Osteocyte (in vitro differentiated cells): ENCODE measurements at regions not wholly inside any gene's neighbourhood (a gene's known extent, or its start where the extent isn't known, plus 50 kb on each side); places are given as distances from the start of the nearest gene placed in this dataset.

Source experiments
- DNase-seq: peaks from one replicate; pipeline ENCODE4 v3.0.0; 2021; ENCODE audit warnings: mixed read lengths; ENCODE audit not compliant: unreplicated experiment; ENCODE audit errors: extremely low spot score
- H3K27ac Mint-ChIP-seq: one replicate; pipeline ENCODE4 v1.8.0; 2021; ENCODE audit warnings: mild to moderate bottlenecking, mixed read lengths; ENCODE audit not compliant: unreplicated experiment
- H3K27me3 Mint-ChIP-seq: one replicate; pipeline ENCODE4 v1.8.0; 2021; ENCODE audit warnings: mixed read lengths; ENCODE audit not compliant: unreplicated experiment
- H3K36me3 Mint-ChIP-seq: one replicate; pipeline ENCODE4 v1.8.0; 2021; ENCODE audit warnings: mixed read lengths; ENCODE audit not compliant: unreplicated experiment
- H3K4me1 Mint-ChIP-seq: one replicate; pipeline ENCODE4 v1.8.0; 2021; ENCODE audit warnings: mixed read lengths; ENCODE audit not compliant: unreplicated experiment
- H3K4me3 Mint-ChIP-seq: one replicate; pipeline ENCODE4 v1.8.0; 2021; ENCODE audit warnings: mild to moderate bottlenecking, moderate library complexity, mixed read lengths; ENCODE audit not compliant: unreplicated experiment
- H3K9me3 Mint-ChIP-seq: one replicate; pipeline ENCODE4 v1.8.0; 2021; ENCODE audit warnings: mixed read lengths; ENCODE audit not compliant: unreplicated experiment
- TF ChIP-seq, protein P1 (sequence below): fragments of 200-600 bp; sonication (generic); IDR thresholded peaks from 2 replicates; pipeline ENCODE4 v1.5.0; 2021; ENCODE audit warnings: antibody characterized with exemption, mild to moderate bottlenecking, moderate library complexity

DNA sequence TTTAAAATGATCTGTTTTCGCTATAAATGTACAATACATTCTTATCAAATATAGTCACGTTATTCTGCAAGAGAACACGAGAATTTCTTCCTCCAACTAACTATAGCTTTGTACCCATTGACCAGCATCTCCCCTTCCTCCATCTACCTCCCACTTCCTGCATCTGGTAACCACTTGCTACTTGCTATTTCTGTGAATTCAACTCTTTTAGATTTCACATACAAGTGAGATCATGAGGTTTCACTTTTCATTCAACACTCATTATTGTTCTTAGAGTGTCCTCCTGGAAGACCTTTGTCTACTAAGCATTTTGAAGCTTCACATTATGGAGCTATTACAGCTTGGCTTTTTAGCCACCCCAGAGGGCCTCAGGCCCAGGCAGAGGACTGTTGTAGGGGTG lies 741.3 kb upstream of the FZD8 start:
- no peak overlapping the region for H3K27ac Mint-ChIP-seq
- H3K36me3 Mint-ChIP-seq, result no peaks in the 10 kb centered on the region
- H3K4me1 Mint-ChIP-seq, result no peaks in the 10 kb centered on the region
- no peaks in the 10 kb centered on the region for H3K9me3 Mint-ChIP-seq
- TF ChIP-seq, protein P1, sequence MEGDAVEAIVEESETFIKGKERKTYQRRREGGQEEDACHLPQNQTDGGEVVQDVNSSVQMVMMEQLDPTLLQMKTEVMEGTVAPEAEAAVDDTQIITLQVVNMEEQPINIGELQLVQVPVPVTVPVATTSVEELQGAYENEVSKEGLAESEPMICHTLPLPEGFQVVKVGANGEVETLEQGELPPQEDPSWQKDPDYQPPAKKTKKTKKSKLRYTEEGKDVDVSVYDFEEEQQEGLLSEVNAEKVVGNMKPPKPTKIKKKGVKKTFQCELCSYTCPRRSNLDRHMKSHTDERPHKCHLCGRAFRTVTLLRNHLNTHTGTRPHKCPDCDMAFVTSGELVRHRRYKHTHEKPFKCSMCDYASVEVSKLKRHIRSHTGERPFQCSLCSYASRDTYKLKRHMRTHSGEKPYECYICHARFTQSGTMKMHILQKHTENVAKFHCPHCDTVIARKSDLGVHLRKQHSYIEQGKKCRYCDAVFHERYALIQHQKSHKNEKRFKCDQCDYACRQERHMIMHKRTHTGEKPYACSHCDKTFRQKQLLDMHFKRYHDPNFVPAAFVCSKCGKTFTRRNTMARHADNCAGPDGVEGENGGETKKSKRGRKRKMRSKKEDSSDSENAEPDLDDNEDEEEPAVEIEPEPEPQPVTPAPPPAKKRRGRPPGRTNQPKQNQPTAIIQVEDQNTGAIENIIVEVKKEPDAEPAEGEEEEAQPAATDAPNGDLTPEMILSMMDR, result no peak
- no peaks in the 10 kb centered on the region for H3K27me3 Mint-ChIP-seq
- no peak for DNase-seq
- no peak overlapping the region for H3K4me3 Mint-ChIP-seq

GRCh38 chr10:36381748-36382147 lies 739.7 kb upstream of the FZD8 start:
- DNase-seq, result no peak
- TF ChIP-seq, protein P1, result no peak
- Mint-ChIP-seq H3K36me3 (no peaks in the 10 kb centered on the region), H3K27me3 (no peaks in the 10 kb centered on the region), H3K27ac (no peak overlapping the region), H3K4me1 (no peaks in the 10 kb centered on the region), H3K4me3 (no peak overlapping the region), H3K9me3 (no peaks in the 10 kb centered on the region)

DNA sequence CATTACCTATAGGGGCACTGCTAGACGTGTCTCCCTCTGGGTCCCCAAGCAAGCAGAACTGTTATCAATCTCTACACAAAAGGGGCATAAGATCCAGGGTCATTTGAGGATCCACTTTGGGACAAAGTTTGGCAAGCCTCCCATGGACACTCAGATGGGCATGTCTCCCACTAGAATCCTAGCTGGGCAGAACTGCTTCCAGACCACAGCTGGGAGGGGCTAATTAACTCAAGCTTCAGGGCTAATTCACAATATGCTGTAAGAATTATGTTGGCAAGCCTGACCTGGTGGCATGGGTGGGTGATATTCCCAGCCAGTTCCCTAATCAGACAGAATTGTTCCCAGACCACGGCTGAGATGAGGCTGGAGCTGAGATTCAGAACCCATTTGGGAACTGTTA lies 738.4 kb upstream of the FZD8 start:
- Mint-ChIP-seq H3K4me3 (no peak overlapping the region), H3K9me3 (no peaks in the 10 kb centered on the region), H3K36me3 (no peaks in the 10 kb centered on the region), H3K27me3 (no peaks in the 10 kb centered on the region), H3K4me1 (no peaks in the 10 kb centered on the region), H3K27ac (no peak overlapping the region)
- TF ChIP-seq, protein P1, result no peak
- no peak for DNase-seq

GRCh38 chr10:36375107-36375506 lies 733.0 kb upstream of the FZD8 start:
- Mint-ChIP-seq H3K9me3 (no peaks in the 10 kb centered on the region), H3K4me3 (no peak overlapping the region), H3K4me1 (no peaks in the 10 kb centered on the region), H3K36me3 (no peaks in the 10 kb centered on the region), H3K27ac (no peak overlapping the region), H3K27me3 (no peaks in the 10 kb centered on the region)
- TF ChIP-seq, protein P1, result no peak
- no peak for DNase-seq

DNA sequence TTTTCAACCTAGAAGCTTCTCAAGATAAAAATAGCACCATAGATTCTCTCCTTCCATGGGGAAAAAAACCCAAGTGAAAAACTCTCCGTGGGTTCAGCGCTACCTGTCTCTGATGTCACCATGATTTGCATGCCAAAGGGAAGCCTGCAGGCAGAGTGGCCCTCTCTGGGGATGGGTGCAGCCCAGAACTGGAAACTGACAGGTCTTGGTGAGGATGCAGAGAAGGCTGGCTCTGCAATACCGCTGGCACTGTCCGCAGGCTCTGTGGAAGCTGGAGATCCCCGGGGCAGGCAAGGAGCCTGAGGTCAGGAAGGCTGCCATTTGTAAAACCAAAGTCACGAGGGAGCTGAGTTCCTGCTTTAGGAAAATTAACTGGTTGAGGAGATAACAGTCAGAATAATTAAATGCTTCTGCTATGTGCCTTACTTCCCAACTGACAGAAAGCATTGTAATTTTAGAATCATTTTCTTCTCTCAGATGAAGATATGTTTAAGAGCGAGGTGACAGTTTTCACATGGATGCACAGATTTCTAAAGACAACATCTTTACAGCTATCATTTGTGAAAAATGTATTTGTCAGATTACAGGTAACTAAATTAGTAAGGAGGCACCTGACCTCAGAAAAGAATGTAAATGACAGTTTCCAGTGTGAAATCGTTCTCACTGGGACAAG lies 731.5 kb upstream of the FZD8 start:
- no peaks in the 10 kb centered on the region for H3K9me3 Mint-ChIP-seq
- H3K4me3 Mint-ChIP-seq, result no peak overlapping the region
- H3K27ac Mint-ChIP-seq, result no peak overlapping the region
- TF ChIP-seq, protein P1, result no peak
- no peaks in the 10 kb centered on the region for H3K4me1 Mint-ChIP-seq
- H3K36me3 Mint-ChIP-seq, result no peaks in the 10 kb centered on the region
- H3K27me3 Mint-ChIP-seq, result no peaks in the 10 kb centered on the region
- no peak for DNase-seq
